ENCODE measurements at regions not wholly inside any gene's neighbourhood (a gene's known extent, or its start where the extent isn't known, plus 50 kb on each side); places are given as distances from the start of the nearest gene placed in this dataset.

DNA sequence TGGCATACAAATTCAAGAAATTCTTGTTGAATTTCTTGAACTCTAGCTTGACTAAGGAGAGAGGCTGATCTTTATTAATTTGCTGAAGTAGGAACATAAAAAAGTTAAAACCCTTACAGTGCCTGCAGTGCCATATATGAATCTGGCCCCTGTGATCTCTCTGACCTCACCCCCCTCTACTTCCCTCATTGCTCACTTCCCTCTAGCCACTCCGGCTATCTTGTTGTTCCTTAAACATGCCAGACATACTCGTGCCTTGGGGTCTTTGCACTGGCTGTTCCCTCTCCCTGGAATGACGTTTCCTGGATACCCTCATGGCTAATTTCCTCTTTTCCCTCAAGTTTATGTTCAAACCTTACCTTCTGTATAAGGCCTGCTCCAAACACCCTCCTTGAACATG lies 246.3 kb upstream of the SIX2 start:
- DNase-seq (ENCODE audit: low spot score) = no peak

DNA sequence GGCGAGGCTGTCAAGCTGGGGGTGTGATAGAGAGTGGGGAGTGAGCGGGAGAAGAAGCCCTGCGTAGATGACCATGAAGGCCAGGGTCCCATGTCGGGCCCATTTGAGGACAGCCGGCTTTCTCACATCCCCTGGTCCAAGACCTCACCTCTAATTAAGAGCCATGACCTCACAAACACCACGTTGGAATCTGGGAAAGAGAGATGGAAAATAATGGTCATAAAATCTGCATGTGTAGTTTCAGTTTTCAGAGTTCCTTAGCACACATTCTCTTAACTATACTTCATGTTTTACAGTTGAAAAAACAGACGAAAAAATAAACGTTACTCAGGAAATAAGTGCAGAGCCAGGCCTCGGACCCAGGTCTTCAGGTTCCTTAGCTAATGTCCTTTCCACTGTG lies 244.8 kb upstream of the SIX2 start:
- no peak for DNase-seq (ENCODE audit: low spot score)

DNA sequence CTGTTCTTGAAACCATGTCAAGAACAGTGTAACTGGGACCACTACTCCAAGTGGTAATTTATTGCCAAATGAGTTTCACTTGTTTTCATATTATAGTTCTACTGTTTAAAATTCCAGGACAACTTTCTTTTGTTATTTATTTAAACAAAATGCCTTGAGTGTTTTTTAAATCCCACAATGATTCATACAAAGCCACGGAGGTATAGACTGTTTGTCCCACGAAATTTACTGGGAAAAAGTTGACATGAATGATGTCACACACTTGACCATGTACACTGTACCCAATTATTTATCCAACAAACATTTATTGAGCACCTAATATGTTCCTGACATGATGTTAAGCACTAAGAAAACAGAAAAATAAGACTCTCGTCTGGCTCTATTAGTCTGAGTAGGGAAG lies 243.9 kb upstream of the SIX2 start:
- DNase-seq (ENCODE audit: low spot score) = no peak

DNA sequence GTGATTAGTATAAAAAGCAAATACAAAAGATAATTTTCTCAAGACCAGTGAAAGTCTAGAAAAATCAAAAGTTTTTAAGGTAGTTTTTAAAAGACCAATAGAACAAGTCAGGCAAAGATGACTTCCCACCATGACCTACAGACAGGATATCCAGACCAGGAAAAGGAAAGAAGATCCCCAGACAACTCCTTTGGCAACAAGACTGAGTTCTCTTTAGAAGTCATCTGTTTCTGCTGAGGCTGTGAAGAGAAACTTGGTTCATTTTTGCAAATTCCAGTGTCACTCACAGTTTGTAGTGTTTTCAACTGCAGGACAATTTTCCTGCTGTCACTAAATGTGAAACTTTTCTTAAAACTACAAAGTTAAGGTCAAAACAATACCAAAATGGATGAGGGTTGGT lies 240.9 kb upstream of the SIX2 start:
- no peak for DNase-seq (ENCODE audit: low spot score)

DNA sequence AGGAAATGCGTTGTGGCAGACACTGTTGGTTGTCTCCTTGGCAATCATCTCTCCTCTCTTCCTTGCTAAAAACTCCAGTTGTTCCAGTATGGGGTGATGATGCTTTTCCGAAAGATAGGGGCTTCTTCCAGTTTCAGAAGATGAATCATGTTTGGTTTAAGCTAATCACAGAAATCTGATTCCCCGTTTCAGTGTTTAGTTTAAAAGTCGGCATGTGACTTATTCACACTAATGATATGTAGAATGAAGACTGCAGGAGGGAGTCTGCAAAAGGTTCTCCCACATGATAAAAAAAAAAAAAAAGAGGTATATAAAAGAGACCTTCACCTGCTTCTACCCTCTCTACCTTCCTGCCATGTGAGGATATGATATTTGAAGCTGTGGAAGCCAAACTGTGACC lies 239.0 kb upstream of the SIX2 start:
- no peak for DNase-seq (ENCODE audit: low spot score)

DNA sequence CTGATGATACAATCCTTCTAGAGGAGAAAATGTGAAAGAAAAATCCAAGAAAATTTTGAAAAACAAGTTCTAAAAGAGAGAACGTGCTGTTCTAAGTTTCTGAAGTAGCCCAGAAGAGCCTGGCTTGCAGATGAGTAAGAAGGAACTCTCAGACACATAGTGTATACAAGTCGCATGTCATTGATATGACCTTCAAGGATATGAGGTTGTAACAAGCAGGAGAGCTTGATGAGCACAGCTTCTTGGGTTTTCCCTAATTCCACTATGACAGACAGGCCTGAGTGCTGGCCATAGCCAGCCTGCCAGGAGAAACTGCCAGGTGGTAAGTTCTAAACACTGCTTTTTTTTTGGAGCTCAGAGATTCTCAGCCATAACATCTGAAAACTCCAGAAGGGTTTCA lies 235.7 kb upstream of the SIX2 start:
- no peak for DNase-seq (ENCODE audit: low spot score)

DNA sequence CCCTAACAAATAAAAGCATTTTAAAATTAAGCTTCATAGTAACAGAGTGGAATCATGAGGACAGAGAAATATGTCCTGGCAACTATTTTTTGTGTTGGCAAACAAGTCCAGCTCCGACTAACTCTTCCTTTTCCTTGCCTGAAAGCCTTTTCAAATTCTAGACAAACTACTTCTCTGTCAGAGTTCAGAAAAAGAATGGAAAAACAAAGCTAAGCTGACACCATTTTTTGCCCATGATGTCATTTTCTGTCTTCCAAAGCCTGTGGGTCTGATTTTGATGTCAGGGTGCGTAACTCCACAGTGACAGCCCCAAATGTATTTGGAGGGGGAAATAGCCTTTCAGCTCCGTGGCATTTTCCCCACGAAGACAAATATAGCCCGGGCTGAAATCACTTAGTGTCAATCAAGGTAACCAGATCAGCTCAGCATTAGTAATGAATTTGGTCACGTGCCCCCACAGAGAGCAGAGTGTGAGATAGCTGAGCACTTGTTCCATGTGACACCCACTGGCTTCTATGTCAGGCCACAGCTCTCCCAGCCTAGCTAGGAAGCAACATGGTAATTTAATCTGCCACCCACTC lies 233.0 kb upstream of the SIX2 start:
- no peak for DNase-seq (ENCODE audit: low spot score)

DNA sequence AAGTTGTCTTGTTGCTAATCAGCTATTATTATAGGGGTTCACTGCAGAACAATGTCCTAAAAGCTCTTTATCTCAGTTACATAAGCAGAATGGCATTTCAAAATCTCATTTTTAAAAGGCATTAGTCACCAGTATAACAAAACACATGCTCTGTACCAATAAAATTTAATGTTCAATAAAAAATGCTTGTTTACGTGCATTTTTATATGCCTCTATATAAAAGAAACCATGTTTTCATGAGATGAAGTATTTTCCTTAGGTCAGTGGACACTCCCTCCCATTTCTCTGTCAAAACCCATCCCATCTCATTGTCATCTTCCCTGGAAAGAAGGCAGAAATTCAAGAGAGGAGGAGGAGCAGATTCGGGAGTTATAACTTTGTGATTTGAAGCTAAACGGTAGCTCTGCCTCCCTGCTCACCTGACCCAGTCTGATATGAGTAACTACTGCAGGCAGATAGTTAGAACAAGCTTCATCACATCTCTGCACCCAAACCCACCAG lies 231.9 kb upstream of the SIX2 start:
- no peak for DNase-seq (ENCODE audit: low spot score)

DNA sequence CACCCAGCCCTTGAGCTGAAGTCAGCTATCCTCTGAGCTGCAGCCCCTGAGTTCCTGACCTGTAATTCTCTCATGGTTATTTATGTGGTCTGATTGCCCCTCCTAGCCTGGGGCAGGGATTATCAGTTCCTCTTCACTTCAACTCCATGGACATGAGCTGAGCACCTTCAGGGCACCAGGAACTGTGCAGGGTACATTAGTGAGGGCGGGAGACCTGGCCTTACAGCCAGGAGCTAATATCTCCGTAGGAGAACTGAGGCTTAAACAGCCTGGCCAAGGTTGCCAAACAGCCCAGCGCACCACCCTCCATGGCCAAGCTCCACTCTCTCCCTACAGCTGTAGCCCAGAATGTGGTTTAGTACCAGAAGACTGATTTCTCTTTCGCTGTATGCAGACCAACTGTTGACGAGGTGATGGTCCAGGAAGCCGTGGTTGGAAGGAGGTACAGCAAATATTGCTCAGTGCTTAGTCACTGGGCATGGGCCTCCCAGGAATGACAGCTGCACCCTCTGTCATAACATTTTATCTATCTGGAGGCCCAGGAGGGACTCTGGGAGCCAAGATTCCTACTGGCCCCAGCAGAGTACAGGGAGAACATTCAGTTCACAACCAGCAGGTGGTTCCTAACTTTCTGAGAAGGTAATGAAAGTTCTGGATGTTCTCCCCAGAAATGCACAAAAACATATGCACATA lies 228.7 kb upstream of the SIX2 start:
- peak; percentile 5 for DNase-seq (ENCODE audit: low spot score)

DNA sequence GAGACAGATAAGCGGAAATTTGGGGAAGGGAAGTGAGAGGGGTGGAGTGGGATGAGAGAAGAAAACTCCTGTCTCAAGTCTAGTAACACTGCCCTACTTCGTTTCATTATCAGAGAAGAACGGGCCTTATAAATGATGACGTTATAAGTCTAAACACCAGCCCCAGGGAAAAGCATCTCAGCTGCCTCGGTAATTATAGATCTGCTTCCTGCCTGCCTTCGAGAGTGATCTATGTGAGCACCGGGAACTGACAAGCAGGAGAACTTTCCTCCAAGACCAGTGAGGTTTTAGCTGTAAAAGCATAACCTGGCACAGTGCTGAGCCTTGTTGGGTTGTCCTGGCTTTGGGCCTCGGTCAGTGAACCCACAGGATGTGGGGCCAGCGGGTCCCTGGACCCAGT lies 227.9 kb upstream of the SIX2 start:
- DNase-seq (ENCODE audit: low spot score) = no peak

DNA sequence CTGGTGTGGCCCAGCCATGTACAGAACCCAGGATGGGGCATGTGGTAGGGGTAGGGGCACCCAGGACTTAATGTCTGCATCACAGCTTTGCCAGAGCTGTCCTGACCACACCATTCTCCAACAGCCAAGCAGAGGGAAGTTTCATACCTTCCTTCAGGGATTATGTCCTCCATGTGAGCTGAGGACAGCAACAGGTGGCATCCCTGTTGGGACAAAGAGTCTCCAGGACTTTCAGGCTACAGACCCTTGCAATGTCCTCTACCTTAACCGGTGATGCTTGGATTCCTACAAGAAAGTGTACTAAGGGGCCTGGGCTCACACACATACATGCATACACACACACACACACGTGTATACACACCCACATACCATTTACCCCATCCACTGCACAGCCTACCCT lies 227.0 kb upstream of the SIX2 start:
- no peak for DNase-seq (ENCODE audit: low spot score)

DNA sequence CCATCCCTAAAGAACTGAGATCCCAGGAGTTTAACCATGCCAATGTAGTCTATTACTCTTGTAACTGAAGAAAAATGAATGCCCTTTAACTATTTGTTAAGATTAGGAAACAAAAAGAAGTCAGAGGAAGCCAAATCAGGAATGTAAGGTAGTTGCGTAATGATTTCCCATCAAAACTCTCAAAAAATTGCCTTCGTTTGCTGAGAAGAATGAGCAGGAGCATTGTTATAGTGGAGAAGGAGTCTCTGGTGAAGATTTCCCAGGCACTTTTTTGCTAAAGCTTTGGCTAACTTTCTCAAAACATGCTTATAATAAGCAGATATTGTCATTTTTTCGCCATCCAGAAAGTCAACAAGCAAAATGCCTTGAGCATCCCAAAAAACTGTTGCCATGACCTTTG lies 224.0 kb upstream of the SIX2 start:
- DNase-seq (ENCODE audit: low spot score) = no peak

DNA sequence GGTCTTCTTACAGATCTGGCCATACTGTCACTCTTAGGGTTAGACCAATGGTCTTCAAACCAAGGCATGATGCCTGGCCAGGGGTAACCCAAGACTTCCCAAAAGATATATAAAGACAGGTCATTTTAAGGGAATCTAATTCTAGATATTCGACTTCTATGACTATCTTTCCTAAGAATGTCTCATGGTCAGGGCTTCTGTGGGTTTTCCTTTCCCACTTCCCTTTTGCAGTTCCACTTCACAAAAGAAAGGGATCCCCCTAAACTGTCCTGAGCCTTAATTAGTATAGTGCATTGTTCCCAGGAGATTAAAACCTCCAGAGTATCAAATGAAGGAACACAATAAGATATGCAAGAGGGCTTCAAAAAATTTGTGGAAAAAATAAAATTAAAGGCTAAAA lies 223.6 kb upstream of the SIX2 start:
- no peak for DNase-seq (ENCODE audit: low spot score)

DNA sequence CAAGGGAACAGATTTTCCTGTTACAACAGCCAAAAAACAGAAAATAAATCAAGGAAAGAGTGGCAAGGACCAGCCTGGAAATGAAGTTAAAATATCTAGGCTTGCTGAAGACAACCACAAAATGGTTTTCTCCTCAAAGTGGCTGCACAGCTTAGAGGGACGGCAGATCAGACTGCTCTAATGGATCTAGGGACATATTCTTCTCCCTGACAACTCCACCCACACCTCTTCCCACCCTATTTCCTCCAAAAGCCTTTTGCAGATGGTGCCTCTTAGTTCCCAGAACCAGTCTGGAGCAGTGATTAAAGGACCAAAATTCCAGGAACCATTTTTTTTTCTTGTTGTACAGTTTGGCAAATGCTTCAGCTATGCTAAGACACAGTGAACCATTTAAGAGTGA lies 220.2 kb upstream of the SIX2 start:
- no peak for DNase-seq (ENCODE audit: low spot score)

DNA sequence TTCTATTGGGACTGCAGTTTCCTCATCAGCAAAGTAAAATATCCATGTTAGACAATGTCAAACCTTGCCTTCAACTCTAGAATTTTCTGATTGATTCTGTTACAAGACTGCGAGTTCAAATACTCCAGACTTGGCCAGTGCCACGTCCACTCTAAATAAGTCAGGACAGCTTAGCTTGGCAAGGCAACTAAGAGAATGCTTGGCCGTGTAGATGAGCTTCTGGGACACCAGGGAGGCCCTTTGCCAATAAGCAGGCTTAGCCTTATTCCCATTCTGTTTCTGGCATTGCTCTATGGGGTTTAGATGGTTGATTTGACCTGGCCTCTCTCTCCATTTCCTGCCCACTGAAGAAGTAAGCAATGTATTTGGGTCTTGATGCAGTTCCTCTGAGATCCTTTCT lies 218.1 kb upstream of the SIX2 start:
- no peak for DNase-seq (ENCODE audit: low spot score)

DNA sequence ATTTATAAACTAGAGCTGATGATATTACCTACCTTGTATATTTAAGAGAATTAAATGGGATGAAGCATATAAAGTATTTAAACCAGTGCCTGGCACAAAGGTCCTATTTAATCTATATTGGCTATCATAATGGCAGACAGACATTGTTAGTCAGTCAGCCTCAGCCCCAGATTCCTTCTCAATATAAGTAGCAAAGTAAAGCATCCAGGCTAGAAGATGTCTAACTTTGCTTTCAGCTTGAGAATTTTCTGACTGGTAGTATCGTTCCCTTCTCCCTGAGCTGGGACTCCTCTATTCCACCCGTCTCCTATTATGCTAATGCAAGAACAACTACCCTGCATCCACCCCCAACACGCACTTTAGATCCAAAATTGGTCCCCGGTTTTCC lies 215.7 kb upstream of the SIX2 start:
- DNase-seq (ENCODE audit: low spot score) = no peak

DNA sequence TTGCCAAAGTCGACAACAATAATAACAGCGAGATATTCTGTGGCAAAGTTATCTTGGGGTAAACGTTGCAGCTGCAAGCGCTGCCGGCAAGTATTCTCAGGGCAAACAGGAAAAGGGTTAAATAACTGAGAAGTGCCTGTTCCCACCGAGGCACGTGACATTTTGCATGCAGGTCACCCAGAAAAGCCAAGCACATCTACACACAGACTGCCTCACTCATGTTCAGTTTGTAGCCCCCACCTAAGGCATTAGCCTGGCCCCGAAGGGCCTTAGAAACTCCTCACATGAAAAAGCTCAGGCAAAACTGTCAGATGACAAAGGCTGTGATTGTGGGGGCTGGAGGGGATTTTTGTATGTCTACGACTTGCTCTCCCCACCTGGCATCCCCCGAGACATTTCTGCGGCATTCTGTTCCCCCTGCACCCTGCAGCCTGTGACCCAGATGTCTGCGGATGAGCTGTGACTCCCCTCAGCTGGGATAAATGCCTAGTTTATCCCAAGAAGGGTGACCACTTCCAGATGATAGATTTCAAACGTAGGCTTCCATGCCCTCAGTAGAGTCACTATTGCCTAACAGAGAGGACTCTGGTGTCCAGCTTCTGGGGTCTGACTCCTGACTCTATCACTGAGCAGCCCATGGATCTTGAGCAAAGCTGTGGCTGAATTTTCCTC lies 215.2 kb upstream of the SIX2 start:
- no peak for DNase-seq (ENCODE audit: low spot score)

DNA sequence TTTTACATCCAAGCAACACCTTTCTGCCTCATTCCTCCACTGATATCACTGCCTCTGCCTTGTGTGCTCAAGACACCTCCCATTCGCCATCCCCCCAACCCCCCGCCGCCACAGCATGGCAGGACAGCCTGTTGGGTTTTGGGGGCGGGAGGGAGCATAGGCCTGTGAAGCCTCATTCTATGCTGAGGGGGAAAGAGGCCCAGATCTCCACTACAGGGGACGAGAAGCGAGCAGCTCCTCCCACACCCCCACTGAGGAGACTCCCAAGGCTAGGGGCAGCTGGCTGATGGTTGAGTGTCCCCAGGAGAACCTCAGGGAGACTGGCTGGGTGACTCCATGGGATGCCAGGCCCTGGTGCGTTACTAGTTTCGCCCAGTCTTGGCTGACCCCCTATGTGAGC lies 214.3 kb upstream of the SIX2 start:
- DNase-seq (ENCODE audit: low spot score) = no peak

DNA sequence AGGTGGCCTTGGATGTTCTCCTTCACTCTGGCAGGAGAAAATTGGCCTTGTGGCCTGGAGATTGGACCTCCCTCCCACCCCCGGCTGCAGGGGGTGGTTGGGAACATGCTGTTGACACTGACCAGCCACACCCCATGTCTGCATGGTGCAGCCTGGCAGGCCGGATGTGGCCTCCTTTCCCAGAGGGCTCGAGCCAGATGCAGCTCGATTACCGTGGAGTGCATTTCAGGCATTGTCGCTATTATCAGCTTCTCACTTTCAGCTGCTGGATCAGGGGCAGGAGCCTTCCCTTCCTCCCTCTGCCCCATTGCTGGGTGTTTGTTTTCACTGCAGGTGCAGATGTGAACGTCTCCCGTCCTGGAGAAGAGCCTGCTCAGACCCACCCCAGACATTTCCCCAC lies 211.0 kb upstream of the SIX2 start:
- no peak for DNase-seq (ENCODE audit: low spot score)

DNA sequence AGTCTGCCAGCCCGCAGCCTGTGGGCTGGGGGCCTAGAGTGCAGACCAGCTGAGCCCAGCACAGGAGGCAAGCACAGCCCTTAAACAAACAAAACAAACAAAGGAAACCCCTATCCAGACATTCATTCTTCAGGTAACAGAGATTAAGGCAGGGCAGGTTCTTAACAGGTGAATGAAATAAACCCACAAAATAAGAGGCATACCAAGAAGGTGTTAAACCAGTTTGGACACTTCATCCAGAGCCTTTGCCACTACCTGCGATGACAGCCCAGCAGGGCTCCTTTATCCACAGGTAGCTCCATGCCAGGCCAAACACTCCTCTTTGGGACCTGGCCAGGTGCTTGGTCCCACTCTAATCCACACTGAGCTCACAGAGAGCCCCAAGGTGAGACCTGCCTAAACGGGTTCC lies 209.7 kb upstream of the SIX2 start:
- no peak for DNase-seq (ENCODE audit: low spot score)

DNA sequence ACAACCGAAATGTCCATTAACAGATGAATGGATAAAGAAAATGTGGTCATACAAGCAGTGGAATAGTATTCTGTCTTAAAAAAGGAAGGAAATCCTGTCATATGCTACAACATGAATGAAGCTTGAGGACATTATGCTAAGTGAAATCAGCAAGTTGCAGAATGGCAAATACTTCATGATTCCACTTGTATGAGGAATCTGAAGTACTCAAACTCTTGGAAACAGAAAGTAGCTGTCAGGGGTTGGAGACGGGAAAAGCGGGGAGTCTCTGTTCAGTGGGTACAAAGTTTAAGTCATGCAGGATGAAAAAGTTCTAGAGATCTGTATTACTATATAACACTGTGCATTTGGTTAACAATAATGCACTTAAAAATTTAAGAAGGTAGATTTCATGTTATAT lies 209.0 kb upstream of the SIX2 start:
- no peak for DNase-seq (ENCODE audit: low spot score)

DNA sequence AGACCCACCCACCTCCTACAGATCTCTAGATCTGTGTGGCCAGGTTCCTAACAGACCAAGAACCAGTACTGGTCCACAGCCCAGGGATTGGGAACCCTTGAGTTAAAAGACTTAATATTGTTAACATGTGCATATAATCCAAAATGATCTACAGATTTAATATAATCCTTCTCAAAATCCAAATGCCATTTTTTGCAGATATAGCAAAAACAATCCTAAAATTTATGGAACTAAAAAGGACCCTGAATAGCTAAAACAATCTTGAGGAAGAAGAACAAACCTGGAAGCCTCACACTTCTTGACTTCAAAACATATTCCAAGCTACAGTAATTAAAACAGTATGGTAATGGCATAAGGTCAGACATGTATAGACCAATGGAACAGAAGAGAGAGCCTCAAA lies 206.9 kb upstream of the SIX2 start:
- DNase-seq (ENCODE audit: low spot score) = no peak

DNA sequence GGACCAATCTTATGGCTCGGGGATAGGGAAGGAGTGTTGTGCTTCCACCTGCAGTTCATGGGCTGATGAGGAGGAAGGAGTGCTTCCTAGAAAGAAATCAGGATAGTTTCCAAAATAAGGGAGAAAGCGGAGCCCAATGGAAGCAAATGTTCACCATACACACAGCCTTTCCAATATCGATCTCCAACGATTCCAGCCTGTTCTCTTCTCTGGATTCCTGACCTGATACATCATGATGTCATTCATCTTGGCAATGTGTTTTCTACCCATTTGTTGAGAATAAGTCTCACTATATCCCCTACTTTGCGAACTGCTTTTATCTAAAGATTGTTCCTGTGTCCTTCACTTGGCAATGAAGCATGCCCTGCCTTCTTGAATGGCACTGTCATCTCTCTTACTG lies 205.3 kb upstream of the SIX2 start:
- no peak for DNase-seq (ENCODE audit: low spot score)

Data from activated CD4-positive, alpha-beta T cell treated with anti-CD3 and anti-CD28 coated beads, Interleukin-2, Interleukin-4, amounts not matched to agents 100 ng/mL and 50 ng/mL, durations not matched to agents 16 hours and 8 hours (primary cell).